ENCODE measurements at regions not wholly inside any gene's neighbourhood (a gene's known extent, or its start where the extent isn't known, plus 50 kb on each side); places are given as distances from the start of the nearest gene placed in this dataset.

- TF ChIP-seq POLR2A (IDR thresholded peaks at IDR 0.05) (no peak), CTCF (IDR thresholded peaks at IDR 0.05) (no peak)
These were observed 282.7 kb upstream of the PLET1 start for GRCh38 chr11:112543390-112543789.

Measured in testis (tissue), 2 donors.